HL-60 (cell line): ENCODE measurements at regions not wholly inside any gene's neighbourhood (a gene's known extent, or its start where the extent isn't known, plus 50 kb on each side); places are given as distances from the start of the nearest gene placed in this dataset.

Experiments
- CTCF ChIP-seq: IDR thresholded peaks from one replicate; pipeline ENCODE4 v1.5.1; 2011; ENCODE audit warnings: low read length, control low read depth, inconsistent platforms; ENCODE audit not compliant: insufficient read depth
- GABPA ChIP-seq: IDR thresholded peaks from 2 replicates; pipeline ENCODE4 v1.6.1; 2012; ENCODE audit warnings: low read depth
- POLR2AphosphoS5 ChIP-seq: IDR thresholded peaks from 2 replicates; pipeline ENCODE4 v1.6.1; 2012; ENCODE audit warnings: low read depth
- SPI1 ChIP-seq: IDR thresholded peaks from 2 replicates; pipeline ENCODE4 v1.6.1; 2012; ENCODE audit warnings: low read depth, mild to moderate bottlenecking, borderline replicate concordance
- TF ChIP-seq, protein P1 (sequence below): IDR thresholded peaks from 2 replicates; pipeline ENCODE4 v1.6.1; 2012; ENCODE audit warnings: low read depth; ENCODE audit not compliant: insufficient replicate concordance

- no peak for TF ChIP-seq POLR2AphosphoS5
- no peak for TF ChIP-seq CTCF
- TF ChIP-seq, protein P1, sequence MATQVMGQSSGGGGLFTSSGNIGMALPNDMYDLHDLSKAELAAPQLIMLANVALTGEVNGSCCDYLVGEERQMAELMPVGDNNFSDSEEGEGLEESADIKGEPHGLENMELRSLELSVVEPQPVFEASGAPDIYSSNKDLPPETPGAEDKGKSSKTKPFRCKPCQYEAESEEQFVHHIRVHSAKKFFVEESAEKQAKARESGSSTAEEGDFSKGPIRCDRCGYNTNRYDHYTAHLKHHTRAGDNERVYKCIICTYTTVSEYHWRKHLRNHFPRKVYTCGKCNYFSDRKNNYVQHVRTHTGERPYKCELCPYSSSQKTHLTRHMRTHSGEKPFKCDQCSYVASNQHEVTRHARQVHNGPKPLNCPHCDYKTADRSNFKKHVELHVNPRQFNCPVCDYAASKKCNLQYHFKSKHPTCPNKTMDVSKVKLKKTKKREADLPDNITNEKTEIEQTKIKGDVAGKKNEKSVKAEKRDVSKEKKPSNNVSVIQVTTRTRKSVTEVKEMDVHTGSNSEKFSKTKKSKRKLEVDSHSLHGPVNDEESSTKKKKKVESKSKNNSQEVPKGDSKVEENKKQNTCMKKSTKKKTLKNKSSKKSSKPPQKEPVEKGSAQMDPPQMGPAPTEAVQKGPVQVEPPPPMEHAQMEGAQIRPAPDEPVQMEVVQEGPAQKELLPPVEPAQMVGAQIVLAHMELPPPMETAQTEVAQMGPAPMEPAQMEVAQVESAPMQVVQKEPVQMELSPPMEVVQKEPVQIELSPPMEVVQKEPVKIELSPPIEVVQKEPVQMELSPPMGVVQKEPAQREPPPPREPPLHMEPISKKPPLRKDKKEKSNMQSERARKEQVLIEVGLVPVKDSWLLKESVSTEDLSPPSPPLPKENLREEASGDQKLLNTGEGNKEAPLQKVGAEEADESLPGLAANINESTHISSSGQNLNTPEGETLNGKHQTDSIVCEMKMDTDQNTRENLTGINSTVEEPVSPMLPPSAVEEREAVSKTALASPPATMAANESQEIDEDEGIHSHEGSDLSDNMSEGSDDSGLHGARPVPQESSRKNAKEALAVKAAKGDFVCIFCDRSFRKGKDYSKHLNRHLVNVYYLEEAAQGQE: no peak
- TF ChIP-seq SPI1: no peak
- no peak for TF ChIP-seq GABPA
Observed at GRCh38 chr3:174767406-174767805, 91.7 kb upstream of the NAALADL2 start.
